HG02623 (cell line): ENCODE measurements at regions not wholly inside any gene's neighbourhood (a gene's known extent, or its start where the extent isn't known, plus 50 kb on each side); places are given as distances from the start of the nearest gene placed in this dataset.

Experiments
- ATAC-seq: cut with Tn5 transposase; IDR thresholded peaks from one replicate; pipeline ENCODE4 v1.9.1; 2021; ENCODE audit warnings: moderate library complexity; ENCODE audit not compliant: unreplicated experiment

DNA sequence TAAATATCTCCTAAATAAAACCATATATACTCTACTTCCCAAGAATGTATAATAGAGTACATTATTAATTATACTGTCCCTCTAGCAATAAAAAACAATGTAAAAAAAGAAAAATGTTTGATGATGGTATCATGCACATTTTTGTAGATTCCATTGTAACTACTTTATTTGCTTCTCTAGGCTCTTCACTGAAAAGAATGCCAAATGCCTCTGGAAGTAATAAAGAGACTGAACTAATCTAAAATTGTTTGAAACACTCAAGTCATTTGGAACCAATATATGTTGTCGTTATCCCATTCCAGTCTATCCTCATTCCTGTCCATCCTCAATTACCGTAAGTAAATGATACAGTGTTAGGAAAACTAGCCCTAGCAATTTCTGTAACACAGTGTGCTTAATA, 233.6 kb downstream of the C12orf50 start:
- no peak for ATAC-seq

DNA sequence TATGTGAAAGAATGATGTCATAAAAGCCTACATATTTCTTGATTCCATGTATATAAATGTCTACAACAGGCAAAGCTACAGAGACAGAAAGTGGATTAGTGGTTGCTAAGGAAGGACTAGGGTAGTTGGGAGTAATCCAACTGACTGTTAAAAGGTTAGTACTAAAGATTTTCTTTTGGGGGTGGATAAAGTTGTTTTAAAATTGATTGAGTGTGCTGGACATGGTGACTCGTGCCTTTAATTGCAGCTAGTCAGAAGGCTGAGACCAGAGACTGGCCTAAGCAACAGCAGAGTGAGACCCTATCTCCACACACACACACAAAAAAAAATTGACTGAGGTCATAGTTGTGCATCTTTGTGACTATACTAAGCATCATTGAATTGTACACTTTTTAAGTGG, 234.3 kb downstream of the C12orf50 start:
- no peak for ATAC-seq

GRCh38 chr12:87793131-87793530, 236.1 kb downstream of the C12orf50 start:
- ATAC-seq, result no peak

- no peak for ATAC-seq
Observed at GRCh38 chr12:87784350-87784749, 244.9 kb downstream of the C12orf50 start.

GRCh38 chr12:87783467-87783866, 245.7 kb downstream of the C12orf50 start:
- no peak for ATAC-seq

GRCh38 chr12:87782838-87783237, 246.4 kb downstream of the C12orf50 start:
- ATAC-seq, result no peak

DNA sequence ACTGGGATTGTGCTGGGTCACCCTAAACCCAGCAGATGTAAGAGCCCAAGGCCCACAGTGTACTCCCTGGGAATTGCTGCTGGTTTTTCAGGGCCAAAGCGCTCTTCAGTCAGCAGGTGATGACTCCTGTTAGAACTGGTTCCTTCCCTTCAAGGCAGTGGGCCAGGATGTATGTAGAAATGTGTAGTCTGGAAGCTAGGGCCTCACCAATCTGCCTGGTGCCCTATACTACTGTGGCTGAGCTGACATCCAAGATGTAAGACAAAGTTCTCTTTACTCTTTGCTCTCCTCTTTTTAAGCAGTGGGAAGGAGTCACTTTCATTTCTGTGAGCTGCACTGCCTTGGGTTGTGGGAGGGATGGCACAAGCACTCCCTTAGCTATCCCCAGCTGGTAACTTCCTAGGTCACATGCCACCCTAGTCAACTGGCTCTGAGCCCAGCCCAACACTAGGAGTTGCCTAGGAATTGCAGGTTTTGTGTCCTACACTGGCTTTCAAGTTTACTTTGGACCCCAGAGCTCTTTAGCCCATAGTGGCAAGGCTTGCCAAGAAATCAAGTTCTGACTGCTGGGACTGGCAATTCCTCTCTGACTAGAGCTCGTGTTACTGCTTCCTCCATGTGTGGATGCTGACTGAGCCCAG, 249.2 kb downstream of the C12orf50 start:
- no peak for ATAC-seq

GRCh38 chr12:87779016-87779415, 250.2 kb downstream of the C12orf50 start:
- ATAC-seq, result no peak

DNA sequence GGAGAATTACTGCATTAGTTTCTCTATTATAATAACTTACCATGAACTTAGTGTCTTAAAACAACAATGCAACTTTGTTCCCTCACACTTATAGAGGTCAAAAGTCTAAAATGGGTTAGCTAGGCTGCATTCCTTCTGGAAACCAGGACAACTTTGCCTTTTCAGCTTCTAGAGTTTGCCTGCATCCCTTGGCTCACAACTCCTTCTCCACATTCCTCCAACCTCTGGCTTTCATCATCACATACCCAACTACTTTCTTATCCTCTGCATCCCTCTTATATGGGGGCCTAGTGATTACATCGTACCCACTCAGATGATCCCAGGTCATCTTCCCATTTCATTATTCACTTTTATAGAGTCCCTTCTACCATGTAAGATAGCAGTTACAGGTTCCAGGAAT, 251.1 kb downstream of the C12orf50 start:
- no peak for ATAC-seq

DNA sequence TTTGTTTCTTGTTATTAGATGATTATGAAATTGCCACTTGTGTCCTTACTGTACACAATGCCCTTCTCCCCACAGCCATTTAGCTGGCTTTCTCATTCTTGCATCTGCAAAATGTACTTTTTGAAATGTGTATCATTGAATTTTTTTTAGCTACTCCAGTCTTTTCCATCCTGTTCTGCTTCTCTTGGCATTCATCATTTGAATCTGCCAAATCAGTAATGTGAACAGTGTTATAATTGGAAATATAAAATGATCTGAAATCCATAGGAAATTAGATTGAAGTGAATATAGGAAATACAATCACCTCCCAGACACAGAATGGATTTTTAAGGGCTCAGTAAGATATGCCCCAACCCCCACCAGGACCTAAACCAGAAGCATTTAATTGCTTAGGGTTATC, 253.4 kb downstream of the C12orf50 start:
- ATAC-seq, result no peak

GRCh38 chr12:87775051-87775450, 254.2 kb downstream of the C12orf50 start:
- no peak for ATAC-seq

DNA sequence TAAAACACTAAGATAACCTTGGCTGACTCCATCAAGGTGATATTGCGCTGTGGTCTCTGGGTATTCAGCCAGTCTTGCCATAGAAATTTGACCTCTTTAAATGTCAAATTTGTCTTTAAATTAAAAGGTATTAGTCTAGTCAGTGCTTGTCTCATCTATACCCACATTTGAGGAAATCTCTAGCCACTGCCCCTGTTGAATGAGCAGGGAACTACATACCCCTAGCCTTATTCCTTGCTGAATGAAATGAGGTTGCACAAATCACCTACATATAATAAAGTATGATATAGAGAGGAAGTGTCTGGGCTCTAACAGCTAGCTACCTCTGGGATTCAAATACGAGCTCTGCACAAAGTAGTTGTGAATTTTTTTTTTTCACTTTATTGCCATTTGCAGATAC, 256.8 kb downstream of the C12orf50 start:
- ATAC-seq, result no peak

GRCh38 chr12:87768501-87769287, 260.5 kb downstream of the C12orf50 start:
- no peak for ATAC-seq

DNA sequence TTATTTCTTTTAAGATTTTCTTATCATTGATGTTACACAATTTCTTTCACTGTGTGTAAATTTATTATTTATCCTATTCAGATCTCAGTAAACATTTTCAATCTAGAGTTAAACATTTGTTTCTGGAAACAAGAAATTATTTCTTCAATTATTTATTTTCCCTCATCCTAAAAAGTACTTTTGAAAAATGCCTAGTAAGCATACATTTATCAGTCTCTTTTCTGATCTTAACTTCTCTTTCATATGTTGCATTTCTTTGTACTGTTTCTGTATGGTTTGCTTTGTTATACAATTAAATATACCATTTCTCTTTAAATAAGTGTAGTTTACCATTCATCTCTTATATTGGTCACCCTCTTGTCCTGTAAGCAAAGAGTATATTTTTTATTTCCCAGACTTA, 263.2 kb downstream of the C12orf50 start:
- no peak for ATAC-seq

DNA sequence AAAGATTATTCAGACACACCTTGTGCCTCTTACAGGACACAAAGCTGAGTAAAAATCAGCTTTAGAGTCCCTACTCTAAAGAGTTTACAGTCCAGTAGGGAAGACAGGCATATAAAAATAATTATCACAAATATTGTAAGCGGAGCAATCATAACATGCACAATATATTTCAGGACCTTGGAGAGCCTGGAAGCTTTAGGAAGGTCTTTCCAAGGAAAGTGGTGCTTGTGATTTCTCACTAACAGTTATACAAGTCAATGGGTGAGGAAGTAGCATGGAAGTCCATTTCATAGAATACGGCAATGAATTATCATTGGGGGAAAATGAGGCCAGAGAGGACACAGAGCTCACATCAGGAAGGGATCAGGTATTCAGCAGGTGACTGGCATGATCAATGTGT, 268.3 kb downstream of the C12orf50 start:
- no peak for ATAC-seq

DNA sequence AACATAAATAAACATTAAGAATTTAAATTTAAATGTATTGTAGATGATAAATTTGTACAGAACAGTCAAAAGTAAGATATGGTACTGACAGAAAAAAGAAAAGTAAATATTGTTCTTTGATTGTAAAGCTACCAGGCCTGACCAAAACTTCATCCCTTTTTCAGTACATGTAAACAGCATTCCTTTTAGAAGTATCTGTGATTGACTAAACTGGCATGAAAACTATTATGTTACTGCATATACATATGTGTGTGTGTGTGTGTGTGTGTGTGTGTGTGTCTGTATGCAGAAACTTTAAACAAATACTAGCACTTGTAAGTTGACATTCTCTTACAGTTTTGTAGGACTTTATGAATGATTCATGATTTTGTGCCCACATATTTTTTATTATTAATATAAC, 270.9 kb downstream of the C12orf50 start:
- ATAC-seq, result no peak

DNA sequence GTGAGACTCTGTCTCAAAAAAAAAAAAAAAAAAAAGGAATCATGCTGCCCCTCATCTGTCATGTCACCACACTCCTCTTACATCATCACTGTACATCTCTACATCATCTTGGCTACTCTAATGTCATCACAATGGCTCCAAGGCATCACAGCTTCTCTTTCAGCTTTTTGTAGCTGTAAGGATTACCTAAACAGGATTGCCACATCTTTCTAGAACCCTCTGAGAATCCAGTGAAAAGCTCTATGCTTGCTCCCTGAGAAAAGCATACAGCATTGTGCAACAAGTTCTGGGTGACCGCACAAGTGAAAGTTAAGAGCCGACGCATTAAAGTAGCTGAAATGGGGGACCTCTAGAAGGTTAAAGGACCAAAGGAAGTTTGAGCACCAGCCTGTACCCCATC, 272.5 kb downstream of the C12orf50 start:
- no peak for ATAC-seq

GRCh38 chr12:87756111-87756510, 273.1 kb downstream of the C12orf50 start:
- no peak for ATAC-seq

DNA sequence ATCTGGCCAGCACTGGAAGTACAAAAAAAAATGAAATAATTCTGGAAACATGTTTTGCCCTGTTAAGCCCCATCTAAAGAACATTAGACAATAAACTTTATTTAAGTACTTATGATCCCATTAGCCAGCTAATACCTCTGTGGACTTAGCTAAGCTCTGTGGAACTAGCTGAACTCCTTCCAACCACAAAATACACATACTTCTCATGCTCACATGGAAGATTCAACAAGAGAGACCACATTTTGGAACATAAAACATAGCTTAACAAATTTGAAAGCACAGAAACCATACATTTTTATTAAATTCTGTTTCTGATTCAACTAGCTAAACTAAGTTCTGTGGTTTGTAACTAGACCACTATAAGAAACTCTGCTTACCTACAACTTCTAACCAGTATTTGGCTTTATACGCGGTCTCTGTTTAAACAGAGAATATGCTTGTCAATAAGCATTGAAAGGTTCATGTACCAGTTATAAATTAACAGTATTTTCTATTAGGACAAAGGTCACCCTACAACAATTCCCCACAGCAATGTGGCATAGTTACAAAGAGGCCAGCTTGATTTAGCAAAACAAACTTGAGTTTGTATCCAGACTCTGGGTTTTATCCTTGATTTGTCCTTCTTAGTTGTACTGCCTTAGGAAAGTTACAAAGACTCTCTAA, 300.1 kb downstream of the C12orf50 start:
- no peak for ATAC-seq

DNA sequence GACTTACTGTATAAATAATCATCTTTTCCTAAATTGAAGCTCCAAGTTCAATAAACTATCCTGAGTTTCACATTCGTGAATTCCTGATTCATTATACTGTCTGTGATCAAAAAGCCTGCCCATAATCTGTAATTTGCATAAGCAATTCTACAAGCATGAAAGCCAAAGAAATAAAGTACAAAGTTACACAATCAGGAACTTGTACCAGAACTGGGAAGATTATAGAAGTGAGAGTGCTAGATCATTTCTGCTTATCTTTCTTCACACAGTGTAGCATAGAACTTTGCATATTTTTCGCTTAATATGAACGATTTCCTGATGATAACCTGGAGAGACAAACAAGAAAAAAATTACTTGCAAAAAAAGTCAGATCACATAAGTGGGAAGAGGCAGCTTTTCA, 308.2 kb downstream of the C12orf50 start:
- no peak for ATAC-seq

- ATAC-seq, result no peak
Observed at GRCh38 chr12:87704374-87704773, 324.8 kb downstream of the C12orf50 start.

DNA sequence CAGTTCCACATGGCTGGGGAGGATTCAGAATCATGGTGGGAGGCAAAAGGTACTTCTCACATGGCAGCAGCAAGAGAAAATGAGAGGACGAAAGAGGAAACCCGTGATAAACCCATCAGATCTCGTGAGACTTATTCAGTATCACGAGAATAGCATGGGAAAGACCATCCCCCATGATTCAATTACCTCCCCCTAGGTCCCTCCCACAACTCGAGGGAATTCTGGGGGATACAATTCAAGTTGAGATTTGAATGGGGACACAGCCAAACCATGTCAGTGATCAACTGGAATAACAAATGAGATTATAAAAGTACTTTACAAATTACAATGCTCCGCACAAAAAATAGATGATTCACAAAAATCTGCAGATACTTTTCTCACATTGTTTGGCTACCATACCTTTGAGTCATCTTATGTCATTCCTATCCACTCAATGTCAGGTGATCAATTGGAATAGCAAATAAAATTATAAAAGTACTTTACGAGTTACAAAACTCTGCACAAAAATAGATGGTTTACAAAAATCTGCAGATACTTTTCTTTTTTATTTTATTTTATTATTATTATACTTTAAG, 338.9 kb downstream of the C12orf50 start:
- no peak for ATAC-seq
